ENCODE measurements at regions not wholly inside any gene's neighbourhood (a gene's known extent, or its start where the extent isn't known, plus 50 kb on each side); places are given as distances from the start of the nearest gene placed in this dataset.

DNA sequence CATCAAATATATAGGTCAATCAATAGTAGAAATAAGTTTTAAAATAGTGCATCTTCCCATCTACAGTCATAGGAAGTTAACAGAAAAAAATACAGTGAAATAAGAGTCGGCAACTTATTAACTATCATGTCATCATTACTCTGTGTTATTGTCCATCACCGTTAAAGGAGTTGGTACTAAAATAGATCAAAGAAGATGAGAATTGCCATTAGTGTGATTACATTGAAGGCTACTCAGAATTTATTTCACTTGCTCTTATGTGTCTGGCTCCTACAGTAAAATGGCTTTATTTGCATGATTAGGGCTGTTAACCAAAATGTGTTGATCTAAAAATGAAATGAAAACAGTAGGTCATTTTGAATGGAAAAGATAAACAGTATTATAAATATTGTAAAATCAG, 162.5 kb upstream of the SLITRK1 start:
- ChIA-PET POLR2A (no interaction called here), CTCF (ENCODE audit: unreplicated experiment) (no interaction called here)
- H3K9me2 ChIP-seq (ENCODE audit: insufficient read depth, low read length): no peaks in the 10 kb centered on the region
- no peaks in the 10 kb centered on the region for H3K36me3 ChIP-seq (ENCODE audit: insufficient read depth, low read length)
- no peak for DNase-seq (ENCODE audit: low spot score)
- H3K4me3 ChIP-seq (ENCODE audit: low read depth, low read length, poor library complexity, severe bottlenecking): no peak overlapping the region
- no peaks in the 10 kb centered on the region for H4K20me1 ChIP-seq (ENCODE audit: insufficient read depth, low read length)
- BruUV-seq (replicated peaks): no TSS peak
- TF ChIP-seq EZH2phosphoT487 (IDR thresholded peaks at IDR 0.05; ENCODE audit: borderline replicate concordance, low read depth, low read length): no peak
- TF ChIP-seq, protein P1, sequence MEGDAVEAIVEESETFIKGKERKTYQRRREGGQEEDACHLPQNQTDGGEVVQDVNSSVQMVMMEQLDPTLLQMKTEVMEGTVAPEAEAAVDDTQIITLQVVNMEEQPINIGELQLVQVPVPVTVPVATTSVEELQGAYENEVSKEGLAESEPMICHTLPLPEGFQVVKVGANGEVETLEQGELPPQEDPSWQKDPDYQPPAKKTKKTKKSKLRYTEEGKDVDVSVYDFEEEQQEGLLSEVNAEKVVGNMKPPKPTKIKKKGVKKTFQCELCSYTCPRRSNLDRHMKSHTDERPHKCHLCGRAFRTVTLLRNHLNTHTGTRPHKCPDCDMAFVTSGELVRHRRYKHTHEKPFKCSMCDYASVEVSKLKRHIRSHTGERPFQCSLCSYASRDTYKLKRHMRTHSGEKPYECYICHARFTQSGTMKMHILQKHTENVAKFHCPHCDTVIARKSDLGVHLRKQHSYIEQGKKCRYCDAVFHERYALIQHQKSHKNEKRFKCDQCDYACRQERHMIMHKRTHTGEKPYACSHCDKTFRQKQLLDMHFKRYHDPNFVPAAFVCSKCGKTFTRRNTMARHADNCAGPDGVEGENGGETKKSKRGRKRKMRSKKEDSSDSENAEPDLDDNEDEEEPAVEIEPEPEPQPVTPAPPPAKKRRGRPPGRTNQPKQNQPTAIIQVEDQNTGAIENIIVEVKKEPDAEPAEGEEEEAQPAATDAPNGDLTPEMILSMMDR (conservative IDR thresholded peaks at IDR 0.05; ENCODE audit: low read length): no peak
- H3K9me3 ChIP-seq (ENCODE audit: low read length): 0 out of 2 replicates have a peak, but pooled peaks cover 8% of the 10 kb centered on the region
- intact Hi-C loops (cut with micrococcal nuclease; ENCODE audit: unreplicated experiment): no loop called here
- no peak overlapping the region for H3K27ac ChIP-seq (ENCODE audit: low read depth, low read length, poor library complexity, severe bottlenecking)
- no peaks in the 10 kb centered on the region for H3K4me1 ChIP-seq (ENCODE audit: insufficient read depth, low read length, poor library complexity, severe bottlenecking)
- H2AFZ ChIP-seq (ENCODE audit: low read length): no peak overlapping the region
- H3K4me2 ChIP-seq (ENCODE audit: low read length): no peak overlapping the region
- H3K79me2 ChIP-seq (ENCODE audit: insufficient read depth, low read depth, low read length): no peaks in the 10 kb centered on the region

GRCh38 chr13:84038001-84038400, 155.7 kb upstream of the SLITRK1 start:
- Histone ChIP-seq H3K4me3 (ENCODE audit: low read depth, low read length, poor library complexity, severe bottlenecking) (no peak overlapping the region), H3K36me3 (ENCODE audit: insufficient read depth, low read length) (no peaks in the 10 kb centered on the region), H3K79me2 (ENCODE audit: insufficient read depth, low read depth, low read length) (no peaks in the 10 kb centered on the region), H3K9me2 (ENCODE audit: insufficient read depth, low read length) (no peaks in the 10 kb centered on the region), H4K20me1 (ENCODE audit: insufficient read depth, low read length) (no peaks in the 10 kb centered on the region), H3K9me3 (ENCODE audit: low read length) (no peaks in the 10 kb centered on the region), H3K4me1 (ENCODE audit: insufficient read depth, low read length, poor library complexity, severe bottlenecking) (no peaks in the 10 kb centered on the region), H3K27ac (ENCODE audit: low read depth, low read length, poor library complexity, severe bottlenecking) (no peak overlapping the region), H3K4me2 (ENCODE audit: low read length) (no peak overlapping the region), H2AFZ (ENCODE audit: low read length) (no peak overlapping the region)
- POLR2A ChIA-PET: no interaction called here
- no peak for DNase-seq (ENCODE audit: low spot score)
- TF ChIP-seq, protein P1 (conservative IDR thresholded peaks at IDR 0.05; ENCODE audit: low read length): no peak
- no peak for TF ChIP-seq EZH2phosphoT487 (IDR thresholded peaks at IDR 0.05; ENCODE audit: borderline replicate concordance, low read depth, low read length)
- intact Hi-C loops (cut with micrococcal nuclease; ENCODE audit: unreplicated experiment): no loop called here
- BruUV-seq (replicated peaks): no TSS peak
- CTCF ChIA-PET (ENCODE audit: unreplicated experiment): no interaction called here

DNA sequence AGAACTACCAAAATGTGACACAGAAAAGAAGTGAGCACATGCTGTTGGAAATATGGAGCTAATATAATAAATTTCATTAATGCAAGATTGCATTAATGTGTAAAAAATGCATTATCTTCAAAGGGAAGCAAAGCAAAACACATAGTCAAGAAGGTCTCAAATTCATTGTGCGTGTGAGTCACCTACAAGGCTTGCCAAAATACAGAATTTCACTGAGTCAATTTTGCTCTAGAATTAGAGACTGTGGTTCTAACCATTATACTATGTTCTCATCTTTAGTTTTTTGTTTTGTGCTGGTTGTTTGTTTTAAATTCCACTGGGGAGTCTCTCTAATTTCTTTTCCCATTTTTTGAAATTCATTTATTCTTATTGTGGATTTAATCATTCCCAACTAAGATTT, 149.8 kb upstream of the SLITRK1 start:
- ChIA-PET CTCF (ENCODE audit: unreplicated experiment) (no interaction called here), POLR2A (no interaction called here)
- intact Hi-C loops (cut with micrococcal nuclease; ENCODE audit: unreplicated experiment): no loop called here

More for the DNA sequence above, 149.8 kb upstream of the SLITRK1 start:
- Histone ChIP-seq H4K20me1 (ENCODE audit: insufficient read depth, low read length) (no peaks in the 10 kb centered on the region), H3K27ac (ENCODE audit: low read depth, low read length, poor library complexity, severe bottlenecking) (no peak overlapping the region), H3K4me1 (ENCODE audit: insufficient read depth, low read length, poor library complexity, severe bottlenecking) (no peaks in the 10 kb centered on the region), H3K4me2 (ENCODE audit: low read length) (no peak overlapping the region), H3K36me3 (ENCODE audit: insufficient read depth, low read length) (no peaks in the 10 kb centered on the region), H3K9me2 (ENCODE audit: insufficient read depth, low read length) (no peaks in the 10 kb centered on the region), H3K9me3 (ENCODE audit: low read length) (no peaks in the 10 kb centered on the region), H2AFZ (ENCODE audit: low read length) (no peak overlapping the region), H3K79me2 (ENCODE audit: insufficient read depth, low read depth, low read length) (no peaks in the 10 kb centered on the region), H3K4me3 (ENCODE audit: low read depth, low read length, poor library complexity, severe bottlenecking) (no peak overlapping the region)
- DNase-seq (ENCODE audit: low spot score): no peak
- BruUV-seq (replicated peaks): no TSS peak
- TF ChIP-seq, protein P1 (conservative IDR thresholded peaks at IDR 0.05; ENCODE audit: low read length): no peak
- TF ChIP-seq EZH2phosphoT487 (IDR thresholded peaks at IDR 0.05; ENCODE audit: borderline replicate concordance, low read depth, low read length): no peak
